GM21717 (cell line): ENCODE measurements at regions not wholly inside any gene's neighbourhood (a gene's known extent, or its start where the extent isn't known, plus 50 kb on each side); places are given as distances from the start of the nearest gene placed in this dataset.
"Not testable (repeated sequence)": the region's sequence is repeated elsewhere in the genome, so short reads cannot be mapped to it uniquely, and the experiment has no call there.

ENCODE experiments used
- ATAC-seq: cut with Tn5 transposase; IDR thresholded peaks from one replicate; pipeline ENCODE4 v1.9.1; 2021; ENCODE audit warnings: mild to moderate bottlenecking, moderate library complexity; ENCODE audit not compliant: unreplicated experiment

GRCh38 chr10:21036757-21037156, 139.6 kb upstream of the NEBL start:
- ATAC-seq = no peak

- ATAC-seq = not testable (repeated sequence)
These were observed 137.7 kb upstream of the NEBL start for GRCh38 chr10:21034770-21035169.

DNA sequence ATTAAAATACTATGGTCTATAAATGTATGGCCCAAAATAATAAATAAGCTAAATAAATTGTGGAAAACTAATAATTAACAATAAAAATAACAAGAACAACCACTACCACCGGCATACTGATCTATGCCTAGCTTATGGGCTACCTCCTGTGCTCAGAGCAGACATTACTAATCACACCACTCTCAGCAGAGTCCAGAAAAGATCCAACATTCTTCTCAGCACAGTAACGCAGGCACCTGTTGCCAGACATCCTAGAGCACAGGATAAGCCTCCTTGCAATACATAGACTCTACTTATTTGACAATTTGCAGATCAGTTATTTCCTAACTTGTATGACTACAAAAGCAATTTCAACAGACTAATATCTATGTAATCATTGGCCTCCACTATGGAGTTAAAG, 137.1 kb upstream of the NEBL start:
- ATAC-seq = no peak

DNA sequence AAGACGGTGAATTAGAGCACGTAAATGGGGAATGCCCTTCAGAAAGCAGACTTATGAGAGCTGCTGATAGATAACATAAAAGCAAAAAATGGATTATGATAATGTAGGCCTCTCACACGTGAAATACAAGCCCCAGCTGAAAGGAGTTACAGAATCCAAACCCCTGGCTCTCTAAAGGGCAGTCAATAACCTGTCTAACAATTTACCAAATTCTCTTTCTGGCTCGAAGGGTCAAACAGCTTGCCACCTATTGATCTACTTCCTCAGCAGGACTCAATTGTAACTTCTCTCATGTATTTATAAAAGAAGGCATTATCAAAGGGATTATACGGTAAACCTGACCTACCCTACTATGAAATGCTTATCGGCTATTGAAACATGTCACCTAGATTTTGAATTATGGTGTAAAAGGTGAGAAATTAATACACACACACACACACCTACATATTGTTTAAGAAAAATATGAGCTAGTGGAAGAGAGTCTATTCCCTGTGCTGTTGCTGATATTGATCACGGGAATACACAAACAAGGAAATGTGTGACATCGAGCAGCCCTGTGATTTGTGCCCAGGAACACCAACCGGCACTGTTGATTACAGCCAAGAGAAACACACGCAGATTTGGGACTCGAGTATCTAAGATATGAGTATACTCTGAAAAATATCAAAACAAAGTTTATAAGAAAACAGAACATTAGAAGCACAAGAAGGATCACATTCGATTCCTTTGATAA, 135.6 kb upstream of the NEBL start:
- no peak for ATAC-seq

GRCh38 chr10:21031232-21031795, 134.2 kb upstream of the NEBL start:
- no peak for ATAC-seq

DNA sequence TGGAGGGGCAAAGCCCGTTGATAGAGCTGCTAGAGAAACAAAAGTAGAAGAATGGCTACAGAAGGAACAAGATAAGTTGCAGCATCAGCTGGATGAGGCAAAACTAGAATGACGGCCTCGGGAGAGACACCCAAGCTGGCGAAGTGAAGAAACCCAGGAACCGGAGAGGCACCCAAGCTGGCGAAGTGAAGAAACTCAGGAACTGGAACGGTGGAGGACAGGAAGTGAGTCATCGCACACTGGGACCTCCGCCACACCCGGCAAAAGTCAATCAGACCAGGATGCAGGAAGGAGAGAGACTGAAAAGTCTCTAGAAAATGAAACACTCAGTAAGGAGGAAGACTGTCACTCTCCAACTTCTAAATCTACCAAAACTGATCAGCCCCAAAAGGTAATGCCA, 133.0 kb upstream of the NEBL start:
- no peak for ATAC-seq

DNA sequence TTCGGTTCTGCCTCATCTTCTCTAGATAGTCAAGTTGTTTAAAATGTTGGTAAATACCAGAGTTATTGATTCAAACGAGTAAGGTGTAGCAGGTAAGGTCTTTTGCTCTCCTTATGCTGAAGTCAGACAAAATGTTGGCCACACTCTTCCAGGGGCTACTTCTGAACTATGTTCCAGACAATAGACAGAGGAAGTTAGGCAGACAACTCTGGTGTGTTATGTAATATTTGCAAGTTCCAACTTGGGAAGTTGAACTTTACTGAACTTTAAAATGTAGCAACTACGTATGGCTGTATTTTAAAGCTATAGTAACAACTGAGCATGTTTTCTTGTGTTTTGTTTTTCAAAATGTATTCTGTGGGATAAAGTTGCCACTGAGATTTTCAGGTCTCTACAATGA, 125.7 kb upstream of the NEBL start:
- no peak for ATAC-seq

DNA sequence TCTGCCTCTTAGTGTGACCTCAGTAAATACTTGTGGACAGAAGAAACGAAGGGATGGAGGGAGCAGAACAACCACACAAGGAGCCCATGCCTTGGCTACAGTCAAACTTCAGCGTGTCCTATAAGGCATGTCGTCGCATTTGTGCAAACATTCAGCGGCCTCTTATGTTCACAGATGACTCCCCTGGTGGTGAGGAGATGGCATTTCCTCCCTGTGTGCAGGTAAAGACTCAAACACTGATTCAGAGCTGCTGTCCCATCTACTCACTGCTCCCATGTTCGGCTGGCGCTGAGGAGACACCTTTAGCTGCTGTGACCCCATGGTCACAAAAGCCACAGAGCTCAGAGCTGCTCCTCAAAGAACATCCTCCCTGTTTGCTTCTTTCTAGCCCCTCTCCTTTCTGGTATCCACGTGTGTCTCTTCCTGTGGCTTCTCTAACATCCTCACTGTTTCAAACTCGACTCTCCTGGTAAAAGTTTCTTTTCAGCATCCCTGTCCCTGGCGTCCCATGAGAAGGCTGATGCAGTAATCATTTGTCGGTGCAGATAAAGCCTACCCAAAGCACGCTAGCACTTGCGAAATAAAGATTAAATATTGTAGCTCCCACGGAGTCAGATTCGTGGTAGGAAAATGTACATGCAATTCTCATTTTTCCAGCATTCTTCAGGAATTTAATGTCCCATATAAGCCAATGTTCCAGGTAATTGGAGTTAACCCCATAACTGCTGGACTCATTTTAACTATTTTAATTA, 124.9 kb upstream of the NEBL start:
- no peak for ATAC-seq

DNA sequence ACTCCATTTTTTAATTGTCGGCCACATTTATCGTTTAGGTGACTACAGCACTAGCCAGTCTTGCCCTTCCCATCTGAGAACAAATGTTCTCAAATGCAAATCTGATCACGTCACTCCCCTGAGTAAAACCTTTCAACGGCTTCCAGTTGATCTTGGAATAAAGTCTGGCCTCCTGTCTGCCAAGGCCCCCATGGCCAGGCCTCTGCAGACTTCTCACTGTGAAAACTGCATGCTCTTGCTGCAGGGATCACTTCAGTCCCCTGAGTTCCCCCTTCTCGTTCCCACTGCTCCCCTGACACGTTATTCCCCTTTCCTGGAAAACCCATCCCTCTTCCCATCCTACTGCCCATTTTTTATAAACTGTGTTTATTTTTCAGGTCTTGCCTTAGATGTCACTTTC, 124.1 kb upstream of the NEBL start:
- no peak for ATAC-seq

GRCh38 chr10:21020545-21020944, 123.4 kb upstream of the NEBL start:
- peak; percentile 67 for ATAC-seq

- no peak for ATAC-seq
These were observed 122.3 kb upstream of the NEBL start for GRCh38 chr10:21019436-21019835.

GRCh38 chr10:21015851-21016250, 118.7 kb upstream of the NEBL start:
- no peak for ATAC-seq

GRCh38 chr10:21014141-21014540, 117.0 kb upstream of the NEBL start:
- ATAC-seq = no peak

GRCh38 chr10:21011433-21012018, 114.4 kb upstream of the NEBL start:
- ATAC-seq = no peak

DNA sequence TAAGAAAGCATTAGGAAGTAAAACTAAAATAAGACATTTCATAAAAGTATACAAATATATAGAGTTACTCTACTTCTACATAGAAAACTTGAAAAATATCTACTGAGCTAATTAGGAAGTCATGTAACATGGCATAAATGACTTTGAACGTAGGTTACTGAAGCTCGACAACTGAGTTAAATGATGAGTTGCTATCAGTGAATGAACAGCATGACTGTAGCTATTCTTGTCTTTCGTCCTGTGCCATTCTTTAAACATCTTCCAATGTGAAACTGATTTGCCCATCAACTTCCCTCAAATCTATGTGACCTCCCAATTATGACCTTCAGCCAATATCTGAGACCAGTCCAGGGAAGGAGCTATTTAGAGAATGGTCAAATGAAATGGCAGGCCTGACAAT, 113.5 kb upstream of the NEBL start:
- no peak for ATAC-seq

DNA sequence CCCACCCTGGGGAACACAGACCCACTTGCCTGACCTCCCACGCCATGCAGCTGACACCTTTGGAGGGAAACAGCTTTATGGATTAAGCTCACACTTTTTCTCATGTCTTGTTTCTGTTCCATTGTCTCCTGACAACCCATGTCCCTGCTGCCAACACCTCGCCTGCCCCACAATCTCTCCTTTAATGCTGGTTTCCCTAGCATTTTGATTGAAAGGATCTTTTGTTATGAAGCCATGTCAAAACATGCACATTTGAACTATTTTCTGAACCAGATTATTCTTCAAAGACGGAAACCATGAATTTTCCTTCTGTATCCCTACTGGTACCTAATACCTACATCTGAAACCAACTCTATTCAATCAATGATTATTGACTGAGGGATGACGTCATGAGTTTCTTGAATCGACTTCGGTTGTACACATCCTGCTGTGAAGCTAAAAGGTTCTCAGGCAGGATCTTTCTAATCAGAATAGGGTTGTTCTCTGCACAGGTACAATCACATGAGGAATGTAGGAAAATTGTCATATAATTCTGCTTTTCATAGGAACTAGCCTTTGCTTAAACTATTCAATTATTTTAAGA, 106.2 kb upstream of the NEBL start:
- no peak for ATAC-seq

DNA sequence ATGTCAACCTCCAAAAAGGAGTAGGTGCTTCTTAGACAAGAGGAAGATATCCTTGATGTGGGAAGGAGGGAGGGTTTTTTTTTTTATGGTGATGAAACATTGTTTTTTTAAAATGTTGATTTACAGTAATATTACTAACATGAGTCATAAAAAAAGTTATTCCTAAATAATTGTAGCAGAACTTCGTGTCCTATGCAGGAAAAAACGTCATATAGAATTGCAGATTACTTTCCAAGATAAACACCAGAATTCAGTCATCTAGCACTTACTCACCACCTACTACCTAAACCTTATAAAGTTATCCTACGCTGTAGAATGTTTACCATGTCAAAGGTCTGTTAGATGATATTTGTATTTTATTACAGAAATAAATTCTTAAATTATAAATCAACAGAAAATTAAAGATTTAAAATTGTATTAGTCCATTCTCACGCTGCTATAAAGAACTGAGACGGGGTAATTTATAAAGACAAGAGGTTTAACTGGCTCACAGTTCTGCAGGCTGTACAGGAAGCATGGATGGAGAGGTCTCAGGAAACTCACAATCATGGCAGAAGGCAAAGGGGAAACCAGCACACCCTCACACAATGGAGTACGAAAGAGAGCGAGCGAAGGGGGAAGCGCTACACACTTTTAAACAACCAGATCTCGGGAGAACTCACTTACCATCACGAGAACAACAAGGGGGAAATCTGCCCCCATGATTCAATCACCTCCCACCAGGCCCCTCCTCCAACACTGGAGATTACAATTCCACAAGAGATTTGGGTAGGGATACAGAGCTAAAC, 105.2 kb upstream of the NEBL start:
- no peak for ATAC-seq

DNA sequence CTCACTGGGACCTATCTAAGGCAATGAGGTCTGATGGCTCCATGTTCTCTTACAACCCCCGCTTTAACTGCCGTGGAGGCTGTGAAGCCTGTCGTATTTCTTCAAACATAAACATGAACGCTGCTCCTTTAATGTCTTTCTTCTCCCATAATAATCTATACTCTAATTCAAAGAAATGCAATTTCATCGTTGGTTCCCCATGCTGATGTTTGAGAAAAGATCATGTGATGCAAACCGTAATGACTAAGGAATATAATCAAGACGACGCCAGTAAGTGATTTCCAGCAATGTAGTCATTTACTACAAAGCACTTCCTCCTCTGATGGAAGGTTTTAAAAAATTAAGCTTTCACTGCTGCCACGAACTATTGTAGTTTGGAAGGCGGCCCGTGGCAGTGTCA, 102.6 kb upstream of the NEBL start:
- ATAC-seq = no peak

DNA sequence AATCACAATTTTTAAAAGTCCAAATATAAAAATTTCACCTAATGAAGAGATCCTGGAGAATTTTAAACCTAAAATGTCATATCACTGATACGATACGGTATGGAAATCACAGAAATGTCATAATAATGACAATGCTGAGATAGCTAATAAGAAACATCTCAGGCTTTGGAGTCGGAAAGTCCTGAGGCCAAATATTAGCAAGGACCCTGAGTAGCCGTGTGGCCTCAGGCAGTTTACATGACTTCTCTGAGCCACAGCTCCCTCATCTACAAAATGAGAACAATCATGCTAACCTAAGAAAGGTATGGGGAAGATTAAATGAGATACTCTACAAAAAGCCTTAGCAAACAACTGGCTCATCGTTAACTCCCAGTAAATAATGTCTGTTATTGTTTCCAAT, 100.9 kb upstream of the NEBL start:
- no peak for ATAC-seq

GRCh38 chr10:20995123-20995987, 98.2 kb upstream of the NEBL start:
- ATAC-seq = no peak
